ENCODE measurements at regions not wholly inside any gene's neighbourhood (a gene's known extent, or its start where the extent isn't known, plus 50 kb on each side); places are given as distances from the start of the nearest gene placed in this dataset.
"Not testable (repeated sequence)": the region's sequence is repeated elsewhere in the genome, so short reads cannot be mapped to it uniquely, and the experiment has no call there.

DNA sequence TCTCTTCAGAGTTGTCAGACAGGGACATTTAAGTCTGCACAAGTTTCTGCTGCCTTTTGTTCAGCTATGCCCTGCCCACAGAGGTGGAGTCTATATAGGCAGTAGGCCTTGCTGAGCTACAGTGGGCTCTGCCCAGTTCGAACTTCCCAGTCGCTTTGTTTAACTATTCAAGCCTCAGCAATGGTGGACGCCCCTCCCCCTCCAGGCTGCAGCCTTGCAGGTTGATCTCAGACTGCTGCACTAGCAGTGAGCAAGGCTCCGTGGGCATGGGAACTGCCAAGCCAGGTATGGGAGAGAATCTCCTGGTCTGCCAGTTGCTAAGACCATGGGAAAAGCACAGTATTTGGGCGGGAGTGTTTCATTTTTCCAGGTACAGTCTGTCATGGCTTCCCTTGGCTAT, 115.6 kb upstream of the TMLHE start:
- TF ChIP-seq EZH2 (IDR thresholded peaks at IDR 0.05); POLR2AphosphoS5 (IDR thresholded peaks at IDR 0.05; ENCODE audit: borderline replicate concordance, low read depth, low read length); FOXP2 (optimal IDR thresholded peaks at IDR 0.05; ENCODE audit: control extremely low read depth, extremely low read length, insufficient read depth): not testable (repeated sequence)
